ENCODE measurements at regions not wholly inside any gene's neighbourhood (a gene's known extent, or its start where the extent isn't known, plus 50 kb on each side); places are given as distances from the start of the nearest gene placed in this dataset.

DNA sequence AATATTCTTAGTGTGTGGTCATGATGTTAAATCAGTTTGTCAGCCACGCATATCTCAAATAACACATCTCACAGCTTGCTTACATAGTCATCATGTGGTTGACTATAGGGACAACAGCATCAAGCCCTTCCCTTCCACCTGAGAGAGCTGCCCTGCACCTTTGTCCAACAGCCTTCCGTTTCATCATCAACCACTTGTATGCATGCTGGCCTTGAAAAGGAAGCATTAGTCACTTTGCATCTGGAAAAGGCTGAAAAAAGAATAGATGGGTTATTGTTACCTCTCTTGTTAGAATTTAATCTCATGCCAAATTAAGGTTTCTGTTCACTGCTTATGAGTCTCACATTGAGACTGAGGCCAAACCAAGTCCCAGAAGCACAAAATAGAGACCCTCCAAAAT, 1586.5 kb upstream of the SEL1L start:
- no peak for TF ChIP-seq CTCF (IDR thresholded peaks at IDR 0.05)
- no peak for TF ChIP-seq ZFX (IDR thresholded peaks at IDR 0.05; ENCODE audit: borderline replicate concordance)
- no peak overlapping the region for H3K27ac ChIP-seq

DNA sequence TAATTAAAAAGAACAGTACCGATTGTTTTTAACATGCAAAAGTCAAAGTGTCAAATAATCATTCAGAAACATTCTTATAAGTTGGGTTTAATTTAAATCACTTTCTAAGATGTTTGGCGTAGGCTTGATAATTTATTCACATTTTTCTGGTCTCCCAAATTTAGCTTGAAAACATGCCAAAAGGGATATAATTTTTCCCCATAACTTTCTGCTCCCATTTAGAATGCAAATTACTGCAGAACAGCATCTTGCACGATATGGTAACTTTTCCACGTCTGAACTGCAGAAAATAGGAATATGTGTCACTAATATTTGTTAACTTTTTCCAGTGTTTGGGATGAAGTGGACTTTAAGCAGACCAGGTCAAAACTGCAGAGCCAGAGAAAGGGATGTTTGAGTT, 1592.4 kb upstream of the SEL1L start:
- no peak overlapping the region for H3K27ac ChIP-seq
- TF ChIP-seq ZFX (IDR thresholded peaks at IDR 0.05; ENCODE audit: borderline replicate concordance), result no peak
- TF ChIP-seq CTCF (IDR thresholded peaks at IDR 0.05), result no peak

DNA sequence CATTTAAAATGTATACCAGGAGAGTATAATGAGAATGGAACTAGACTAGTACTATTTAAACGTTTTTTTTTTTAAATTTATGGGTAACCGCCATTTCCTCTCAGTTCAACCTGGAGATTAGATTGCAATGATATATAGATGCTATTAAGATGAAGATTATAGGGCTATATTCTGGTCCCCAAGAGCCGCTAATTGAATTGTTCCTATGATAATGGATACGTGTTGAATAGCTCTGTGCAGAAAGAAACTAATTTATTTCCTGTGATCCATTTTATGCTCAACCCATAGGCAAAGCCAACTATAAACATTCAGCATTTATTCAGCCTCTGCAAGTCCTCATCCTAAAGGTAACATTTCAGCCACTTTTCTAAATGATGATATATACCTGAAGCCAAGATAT, 1595.1 kb upstream of the SEL1L start:
- no peak for TF ChIP-seq CTCF (IDR thresholded peaks at IDR 0.05)
- no peak for TF ChIP-seq ZFX (IDR thresholded peaks at IDR 0.05; ENCODE audit: borderline replicate concordance)
- no peak overlapping the region for H3K27ac ChIP-seq

- no peak overlapping the region for H3K27ac ChIP-seq
- no peak for TF ChIP-seq ZFX (IDR thresholded peaks at IDR 0.05; ENCODE audit: borderline replicate concordance)
- TF ChIP-seq CTCF (IDR thresholded peaks at IDR 0.05), result no peak
Measured at GRCh38 chr14:83129496-83129895, 1595.8 kb upstream of the SEL1L start.

DNA sequence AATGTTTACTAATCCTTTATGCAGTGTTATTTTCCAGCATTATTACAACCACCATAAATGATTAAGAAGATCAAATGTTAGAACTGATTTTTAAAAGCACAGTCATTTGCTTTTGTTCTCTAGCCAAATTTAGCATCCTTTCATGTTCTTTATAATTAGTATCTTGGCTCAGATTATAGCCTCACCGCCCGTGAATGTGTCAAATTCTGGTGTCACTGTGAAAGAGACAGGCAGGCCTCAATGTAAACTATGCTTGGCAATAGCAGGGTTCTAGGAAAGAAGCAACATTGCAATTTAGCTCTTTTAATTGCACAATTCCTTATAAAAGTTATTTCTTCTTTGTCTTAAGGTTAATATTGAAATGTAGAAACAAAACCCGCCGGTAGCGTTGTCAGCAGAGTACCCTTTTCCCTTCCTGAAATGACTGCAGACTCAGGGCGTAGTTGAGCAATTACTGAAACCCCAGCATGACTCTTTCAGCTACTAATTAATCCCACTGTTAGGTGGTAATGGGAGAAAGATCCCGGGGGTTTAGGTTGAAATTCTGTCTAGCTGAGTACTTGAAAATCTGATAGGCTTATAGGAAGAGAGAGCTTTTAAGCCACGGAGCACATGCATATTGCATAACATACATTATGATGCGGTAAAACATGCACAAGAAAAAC, 1600.5 kb upstream of the SEL1L start:
- TF ChIP-seq ZFX (IDR thresholded peaks at IDR 0.05; ENCODE audit: borderline replicate concordance) (no peak), CTCF (IDR thresholded peaks at IDR 0.05) (no peak)
- no peak overlapping the region for H3K27ac ChIP-seq

DNA sequence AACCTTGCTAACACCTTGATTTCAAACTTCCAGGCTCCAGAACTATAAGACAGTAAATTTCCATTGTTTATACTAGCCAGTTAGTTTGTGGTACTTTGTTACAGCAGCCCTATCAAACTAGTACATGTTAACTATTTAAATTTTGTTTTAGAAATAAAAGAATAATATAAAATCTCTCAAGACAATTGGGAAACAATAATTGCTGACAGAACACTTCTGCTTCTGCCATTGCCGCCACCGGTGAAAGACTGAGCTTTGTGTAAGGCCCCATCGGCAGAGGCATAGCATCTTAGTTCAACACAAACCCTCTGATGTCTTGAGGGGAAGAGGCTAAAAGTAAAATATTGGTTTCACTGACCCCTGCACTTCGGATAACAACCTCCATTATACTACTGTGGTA, 1607.1 kb upstream of the SEL1L start:
- no peak overlapping the region for H3K27ac ChIP-seq
- TF ChIP-seq CTCF (IDR thresholded peaks at IDR 0.05) (no peak), ZFX (IDR thresholded peaks at IDR 0.05; ENCODE audit: borderline replicate concordance) (no peak)

DNA sequence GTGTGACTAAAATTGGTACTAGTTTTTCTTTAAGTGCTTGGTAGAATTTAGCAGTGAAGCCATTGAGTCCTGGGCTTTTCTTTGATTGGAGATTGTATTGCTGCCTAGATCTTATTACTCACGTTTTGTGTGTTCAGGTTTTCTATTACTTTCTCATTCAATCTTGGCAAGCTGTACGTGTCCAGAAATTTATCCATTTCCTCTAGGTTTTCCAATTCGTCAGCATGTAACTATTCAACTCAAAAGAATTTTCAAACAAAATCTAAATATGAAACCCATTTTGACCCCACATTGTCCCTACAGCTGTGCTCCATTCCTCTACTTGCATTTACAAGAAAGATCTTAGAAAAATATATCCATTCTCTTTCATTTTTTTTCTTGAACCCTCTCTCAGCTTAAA, 1613.4 kb upstream of the SEL1L start:
- TF ChIP-seq CTCF (IDR thresholded peaks at IDR 0.05) (no peak), ZFX (IDR thresholded peaks at IDR 0.05; ENCODE audit: borderline replicate concordance) (no peak)

More for the DNA sequence above, 1613.4 kb upstream of the SEL1L start:
- H3K27ac ChIP-seq, result no peak overlapping the region

All from 22Rv1 (cell line).